Erythroblast (primary cell): ENCODE measurements at regions not wholly inside any gene's neighbourhood (a gene's known extent, or its start where the extent isn't known, plus 50 kb on each side); places are given as distances from the start of the nearest gene placed in this dataset.

Experiments
- DNase-seq, 2 experiments: peaks; one replicate each; lab custom pipeline; 2025; lab: John Stamatoyannopoulos, UW
- GATA1 ChIP-seq: IDR thresholded peaks from 2 replicates; pipeline ENCODE4 v1.6.1; 2011; ENCODE audit warnings: low read depth, mild to moderate bottlenecking, control low read depth, low read length, moderate library complexity
- POLR2A ChIP-seq: IDR thresholded peaks from 2 replicates; pipeline ENCODE4 v1.6.1; 2011; ENCODE audit warnings: mild to moderate bottlenecking, low read length

DNA sequence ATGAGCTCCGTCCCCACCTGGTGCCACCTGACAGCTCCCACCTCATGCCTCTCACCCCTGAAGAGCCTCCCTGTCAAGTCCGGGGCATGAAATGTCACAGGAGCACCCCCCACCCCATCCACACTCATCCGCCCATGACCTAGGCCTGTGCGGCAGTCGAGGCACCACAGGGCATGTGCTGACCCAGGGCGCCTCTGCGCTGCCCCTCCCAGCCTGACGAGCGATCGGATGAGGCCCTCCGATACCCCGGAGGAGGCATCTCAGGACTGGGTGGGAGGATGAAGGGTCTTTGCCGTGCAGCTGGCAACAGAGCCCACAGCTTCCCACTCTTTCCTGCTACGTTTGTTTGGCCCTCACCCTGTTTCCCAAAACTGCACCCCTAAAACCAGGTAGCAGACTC is 184.4 kb upstream of the TCERG1L start:
- no peak for DNase-seq
- TF ChIP-seq GATA1, result no peak

DNA sequence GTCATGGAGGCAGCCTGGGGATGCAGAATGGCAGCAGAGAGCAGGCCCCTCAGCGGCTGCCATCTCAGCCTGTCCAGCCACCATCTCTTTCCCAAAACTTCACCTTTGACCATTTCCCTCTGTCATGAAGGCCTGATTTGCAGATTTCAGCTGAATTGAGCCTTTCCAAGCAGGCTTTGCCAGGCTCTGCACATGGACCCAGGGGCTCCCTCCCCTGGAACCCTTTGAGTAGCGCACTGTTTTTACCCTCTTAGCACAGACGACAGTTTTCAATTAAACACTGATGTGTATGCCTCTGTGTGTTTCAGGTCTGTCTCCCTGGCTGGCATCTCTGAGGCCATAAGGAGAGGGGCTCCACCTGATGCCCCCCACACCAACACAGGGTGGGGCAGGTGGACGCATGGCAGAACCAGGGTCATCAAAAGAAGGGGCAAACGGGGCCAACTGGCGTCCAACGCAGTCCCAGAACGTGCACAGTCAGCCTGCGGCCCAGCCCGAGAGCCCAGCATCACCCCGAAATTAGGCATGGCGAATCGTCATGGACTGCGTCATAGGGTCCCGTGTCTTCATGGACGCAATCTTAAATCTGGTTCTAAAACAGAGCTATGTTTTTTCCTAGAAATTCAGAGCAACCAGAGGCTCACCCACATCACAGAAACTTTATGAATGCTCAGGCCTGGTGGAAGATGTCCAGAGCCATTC is 185.0 kb upstream of the TCERG1L start:
- DNase-seq, result no peak
- TF ChIP-seq GATA1, result no peak
- no peak for TF ChIP-seq POLR2A

DNA sequence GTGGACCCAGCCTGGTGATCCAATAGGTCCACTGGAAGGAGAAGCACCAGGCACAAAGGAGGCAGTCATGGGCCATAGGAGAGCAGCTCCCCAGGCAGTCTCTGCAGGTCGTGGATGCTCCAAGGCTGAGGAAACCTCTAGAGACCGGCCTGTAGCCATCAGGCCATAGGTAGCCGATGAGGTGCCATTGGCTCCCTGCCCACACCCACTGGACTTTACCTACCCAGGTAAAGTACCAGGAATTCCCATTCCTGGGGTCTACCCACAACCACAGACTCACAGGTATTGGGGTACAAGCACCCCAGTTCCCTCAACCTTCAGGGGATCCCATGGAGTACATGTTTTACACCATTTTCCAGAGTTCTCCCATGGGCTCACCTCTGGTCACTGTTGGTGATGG is 188.0 kb upstream of the TCERG1L start:
- TF ChIP-seq POLR2A (no peak), GATA1 (no peak)
- no peak for DNase-seq

DNA sequence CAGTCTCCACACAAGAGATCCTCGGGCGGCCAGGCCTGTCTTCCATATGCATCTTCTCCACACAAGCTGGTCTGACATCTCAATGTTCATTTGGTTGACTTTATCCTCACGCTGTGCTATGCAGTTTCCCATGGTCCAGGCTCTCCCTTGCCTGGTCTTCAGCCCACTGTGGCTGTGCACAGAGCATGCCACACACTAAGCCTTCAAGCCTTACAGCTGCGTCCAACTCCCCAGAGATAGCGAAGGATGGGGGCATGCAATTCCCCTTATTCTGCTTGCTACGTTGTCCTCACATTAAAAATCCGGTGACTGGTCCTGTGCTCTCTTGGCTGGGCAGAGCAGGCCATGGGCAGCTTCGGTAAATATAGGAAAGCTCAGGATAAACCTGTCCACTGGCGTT is 188.7 kb upstream of the TCERG1L start:
- DNase-seq, result no peak
- TF ChIP-seq POLR2A (no peak), GATA1 (no peak)

DNA sequence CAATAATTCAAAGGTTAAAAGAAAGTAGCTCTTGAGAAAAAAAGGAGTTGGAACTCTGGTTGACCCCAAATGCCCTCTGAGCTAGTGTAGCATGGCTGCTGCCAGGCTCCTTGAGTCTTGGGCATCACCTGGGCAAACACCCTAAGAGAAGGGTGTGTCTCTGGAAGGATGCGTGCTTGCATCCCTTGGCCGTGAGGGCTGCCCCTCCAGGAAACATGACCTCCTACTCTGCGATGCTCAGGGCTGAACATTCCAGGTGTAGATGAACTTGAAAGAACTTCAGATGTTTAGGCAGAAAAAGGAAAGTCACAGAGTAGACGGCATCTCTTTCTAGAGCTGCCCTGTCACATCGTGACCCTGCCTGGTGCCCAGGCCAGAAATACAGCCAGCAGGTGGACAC is 189.4 kb upstream of the TCERG1L start:
- TF ChIP-seq GATA1 (no peak), POLR2A (no peak)
- DNase-seq, result no peak

DNA sequence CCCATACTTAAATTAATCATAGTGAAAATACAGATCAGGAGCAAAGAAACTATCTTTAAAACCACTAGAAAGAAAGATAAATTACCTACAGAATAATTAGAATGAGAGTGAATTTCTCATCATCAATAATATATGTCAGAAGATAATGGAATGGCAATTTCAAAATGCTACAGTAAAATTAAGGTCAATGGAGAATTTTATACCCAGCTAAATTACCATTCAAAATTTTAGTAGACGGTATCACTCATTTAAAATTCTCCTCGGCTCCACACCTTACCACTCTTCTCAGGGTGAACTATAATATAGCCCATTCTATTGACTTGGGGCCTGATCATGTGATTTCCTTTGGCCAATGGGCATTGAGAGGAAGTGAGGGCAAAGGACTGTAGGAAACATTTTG is 192.5 kb upstream of the TCERG1L start:
- DNase-seq, result no peak
- TF ChIP-seq POLR2A, result no peak
- TF ChIP-seq GATA1, result no peak

DNA sequence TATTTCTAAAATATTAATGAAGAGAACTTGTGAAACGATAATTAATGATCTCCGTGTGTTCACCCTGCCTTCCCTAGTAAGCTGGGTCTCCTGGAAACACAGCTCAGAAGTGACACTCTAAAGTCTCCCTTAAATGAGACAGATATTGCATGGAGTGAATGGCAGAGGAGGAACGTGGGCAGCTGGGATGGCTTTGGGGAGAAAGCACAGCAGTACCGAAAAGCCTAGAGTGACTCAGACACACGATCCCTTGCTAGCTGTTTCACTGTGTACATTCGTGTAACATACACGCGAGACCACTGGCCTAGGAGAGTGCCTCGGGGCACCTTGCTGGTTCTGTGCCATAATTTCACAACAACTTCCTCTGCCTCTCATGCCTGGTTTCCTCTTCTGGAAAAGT is 199.9 kb upstream of the TCERG1L start:
- no peak for TF ChIP-seq POLR2A
- no peak for TF ChIP-seq GATA1

DNA sequence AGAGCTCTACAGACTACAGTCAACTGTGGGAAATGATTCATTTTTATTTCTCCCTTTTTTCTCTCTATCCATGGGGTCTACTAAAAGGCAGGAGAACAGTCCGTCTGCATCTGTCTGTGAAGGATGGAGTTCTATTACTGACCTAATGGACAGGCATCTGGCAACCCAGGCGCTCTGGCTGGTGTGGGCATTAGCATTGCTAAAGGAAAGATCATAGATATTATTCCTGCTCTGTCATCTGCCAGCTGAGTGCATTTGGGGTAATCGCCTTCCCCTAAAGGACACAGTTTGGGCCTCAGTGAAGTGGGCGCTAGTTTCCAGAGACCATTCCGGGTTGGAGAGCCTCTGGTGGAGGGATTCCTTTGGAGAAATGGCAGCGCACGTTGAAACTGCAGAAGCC is 201.3 kb upstream of the TCERG1L start:
- no peak for DNase-seq
- TF ChIP-seq POLR2A (no peak), GATA1 (no peak)

More for the DNA sequence above, 199.9 kb upstream of the TCERG1L start:
- no peak for DNase-seq

DNA sequence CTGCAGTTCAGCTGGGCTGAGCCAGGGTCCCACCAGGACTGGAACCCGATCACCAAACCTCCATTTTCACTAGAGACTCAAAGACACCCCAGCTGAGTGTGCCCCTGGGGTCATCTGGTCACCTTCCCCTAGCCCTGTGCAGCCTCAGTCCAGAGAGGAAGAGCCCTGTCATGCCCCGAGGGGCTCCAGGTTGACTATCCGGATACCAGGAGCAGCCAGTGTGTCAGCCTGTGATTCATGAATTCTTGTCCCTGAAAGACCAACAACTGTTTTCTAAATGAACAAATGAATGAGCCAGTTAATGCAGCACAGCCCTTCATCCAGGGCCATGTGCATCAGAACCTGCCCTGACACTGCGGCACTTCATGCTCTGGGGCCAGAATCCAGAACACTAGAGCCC is 201.9 kb upstream of the TCERG1L start:
- no peak for DNase-seq
- TF ChIP-seq POLR2A, result no peak
- no peak for TF ChIP-seq GATA1

DNA sequence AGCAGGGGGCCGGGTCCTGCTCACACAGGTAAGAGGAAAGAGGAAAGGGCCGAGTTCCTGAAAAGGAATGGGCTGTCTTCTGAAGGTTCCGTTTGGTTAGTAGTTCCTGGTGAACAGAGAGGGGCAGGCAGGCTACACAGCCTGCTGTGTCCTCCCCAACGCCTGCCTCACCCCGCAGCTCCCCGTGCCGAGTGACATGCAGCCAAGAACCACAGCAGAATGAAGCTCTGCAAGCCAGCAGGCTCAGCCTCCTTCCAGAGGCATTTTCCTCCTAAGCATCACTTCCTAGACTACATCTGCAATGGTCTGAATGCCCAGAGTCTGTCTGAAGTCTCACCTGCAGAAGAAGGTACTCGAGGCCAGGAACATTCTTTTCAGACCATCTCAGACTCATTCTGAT is 202.4 kb upstream of the TCERG1L start:
- DNase-seq, result no peak
- TF ChIP-seq GATA1 (no peak), POLR2A (no peak)

DNA sequence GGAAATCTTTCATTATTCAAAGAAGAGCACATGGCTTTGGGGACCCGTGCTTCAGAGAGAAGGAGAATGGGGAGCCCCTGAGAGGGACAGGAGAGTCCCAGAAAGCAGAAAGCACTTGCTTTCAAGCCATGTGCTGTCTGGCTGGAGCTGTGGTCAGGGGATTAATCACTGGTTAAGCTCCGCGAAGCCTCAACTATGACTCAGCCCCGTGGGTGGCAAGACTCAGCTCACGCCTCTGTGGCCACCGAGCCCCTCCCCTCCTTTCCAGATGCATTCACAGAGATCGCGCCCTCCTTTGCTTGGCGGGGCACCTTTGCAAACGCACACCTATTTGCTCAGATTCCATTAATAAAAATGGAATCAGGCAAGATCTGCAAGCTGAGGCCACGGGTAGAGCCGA is 202.9 kb upstream of the TCERG1L start:
- DNase-seq, result no peak
- TF ChIP-seq GATA1, result no peak
- TF ChIP-seq POLR2A, result no peak

DNA sequence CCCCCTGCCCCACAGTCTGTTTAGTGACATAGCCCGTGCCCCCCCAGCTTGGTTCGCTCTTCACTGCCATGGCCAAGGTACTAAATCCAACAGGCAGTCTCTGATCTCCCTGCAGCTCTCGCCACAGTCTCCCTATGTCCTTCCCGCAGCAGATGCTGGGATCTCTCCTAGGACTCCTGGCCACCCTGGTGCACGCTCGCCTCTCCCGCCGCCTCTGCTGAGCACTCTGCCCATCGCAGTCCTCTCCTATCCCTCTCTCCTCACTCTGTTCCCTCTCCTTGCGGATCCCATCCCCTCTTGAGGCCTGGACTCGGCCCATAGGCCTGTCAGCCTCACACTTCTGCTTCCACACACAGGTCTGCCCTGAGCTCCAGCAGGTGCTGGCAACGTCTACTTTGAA is 204.8 kb upstream of the TCERG1L start:
- no peak for TF ChIP-seq GATA1
- no peak for TF ChIP-seq POLR2A
- no peak for DNase-seq

DNA sequence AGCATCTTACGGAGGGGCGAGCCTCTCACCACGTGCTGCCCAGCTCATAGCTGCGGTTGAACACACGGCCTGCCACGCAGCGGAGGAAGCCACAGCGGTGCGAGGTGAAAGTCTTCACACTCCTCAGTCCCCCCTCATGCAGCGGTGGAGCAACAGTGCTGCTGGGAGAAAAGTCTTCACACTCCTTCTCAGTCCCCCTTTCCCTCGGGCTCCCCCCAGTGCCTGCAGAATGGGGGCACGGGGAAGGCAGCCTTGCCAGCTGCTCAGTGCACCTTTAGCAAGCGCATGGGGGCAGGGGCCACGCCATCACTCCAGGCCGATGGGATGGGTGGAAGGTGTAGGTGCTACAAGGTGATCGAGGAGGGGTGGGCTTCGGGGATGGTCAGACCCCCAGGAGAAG is 206.3 kb upstream of the TCERG1L start:
- no peak for DNase-seq
- no peak for TF ChIP-seq POLR2A
- TF ChIP-seq GATA1, result no peak

DNA sequence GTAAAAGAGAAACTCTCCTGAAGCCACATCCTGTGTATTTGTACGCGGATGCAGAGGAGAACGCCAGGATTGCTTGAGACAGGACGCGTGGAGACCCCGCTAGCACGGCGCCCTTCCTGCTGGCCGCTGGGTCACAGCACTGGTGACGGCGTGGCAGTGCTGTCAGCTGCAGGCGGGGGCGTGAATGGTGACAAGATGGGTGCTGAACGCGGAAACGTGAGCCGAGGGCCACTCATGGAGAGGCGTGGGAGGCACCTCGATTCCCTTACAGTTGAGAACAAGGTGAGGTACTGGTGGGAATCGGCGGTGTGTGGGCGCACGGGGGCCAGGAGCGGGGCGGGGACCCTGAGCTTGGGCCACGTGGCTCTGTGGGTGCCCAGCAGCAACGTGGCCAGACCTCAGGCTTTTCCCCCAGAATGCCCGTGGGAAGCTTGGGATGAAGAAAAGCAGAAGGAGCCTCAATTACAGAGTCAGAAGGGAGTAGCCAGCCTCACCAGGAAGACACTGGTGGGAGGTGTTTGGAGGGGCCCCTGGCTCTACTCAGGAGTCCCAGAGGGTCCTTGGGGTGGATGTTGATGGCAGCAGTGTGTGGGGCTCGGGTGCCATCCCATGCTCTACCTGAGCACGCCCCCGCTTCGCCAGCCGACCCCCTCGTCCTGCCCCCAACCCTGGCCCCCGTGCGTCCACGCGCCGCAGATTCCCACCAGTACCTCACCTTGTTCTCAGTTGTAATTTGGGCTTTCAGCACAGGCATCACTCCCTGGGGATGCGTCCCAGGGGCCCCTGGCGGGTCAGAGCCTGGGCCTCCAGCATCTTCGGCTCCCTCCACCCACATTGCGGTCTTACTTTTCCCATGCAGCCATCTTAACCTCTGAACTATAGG is 208.4 kb upstream of the TCERG1L start:
- no peak for TF ChIP-seq POLR2A
- TF ChIP-seq GATA1, result no peak
- no peak for DNase-seq
